NT2/D1 (cell line): ENCODE measurements at regions not wholly inside any gene's neighbourhood (a gene's known extent, or its start where the extent isn't known, plus 50 kb on each side); places are given as distances from the start of the nearest gene placed in this dataset.

Source experiments
- DNase-seq: peaks from one replicate; pipeline ENCODE4 v3.0.0-alpha.2; 2011; ENCODE audit warnings: low read depth, low spot score
- H3K27me3 ChIP-seq: 2 replicates; pipeline ENCODE4 v1.6.0; 2011; ENCODE audit warnings: mild to moderate bottlenecking; ENCODE audit not compliant: insufficient read length, insufficient read depth
- H3K36me3 ChIP-seq: 2 replicates; pipeline ENCODE4 v1.6.1; 2011; ENCODE audit warnings: mild to moderate bottlenecking, low read length, mixed read lengths; ENCODE audit not compliant: insufficient read depth, insufficient read length
- H3K4me1 ChIP-seq: 2 replicates; pipeline ENCODE4 v1.5.1; 2011; ENCODE audit not compliant: insufficient read depth, insufficient read length
- H3K4me3 ChIP-seq: 2 replicates; pipeline ENCODE4 v1.5.1; 2011; ENCODE audit warnings: low read depth; ENCODE audit not compliant: insufficient read length
- H3K9ac ChIP-seq: 2 replicates; pipeline ENCODE4 v1.6.0; 2011; ENCODE audit warnings: low read depth; ENCODE audit not compliant: insufficient read length
- H3K9me3 ChIP-seq: 2 replicates; pipeline ENCODE4 v1.5.1; 2011; ENCODE audit warnings: mild to moderate bottlenecking, low read length; ENCODE audit not compliant: insufficient read depth
- SUZ12 ChIP-seq: IDR thresholded peaks from 2 replicates; pipeline ENCODE4 v1.6.1; 2011; ENCODE audit not compliant: insufficient read length, insufficient read depth; ENCODE audit errors: extremely low read depth
- YY1 ChIP-seq: IDR thresholded peaks from 2 replicates; pipeline ENCODE4 v1.6.1; 2011; ENCODE audit not compliant: insufficient read length, insufficient read depth
- ZNF274 ChIP-seq: IDR thresholded peaks from 2 replicates; pipeline ENCODE4 v1.6.1; 2011; ENCODE audit warnings: mild to moderate bottlenecking, low read depth, low read length

DNA sequence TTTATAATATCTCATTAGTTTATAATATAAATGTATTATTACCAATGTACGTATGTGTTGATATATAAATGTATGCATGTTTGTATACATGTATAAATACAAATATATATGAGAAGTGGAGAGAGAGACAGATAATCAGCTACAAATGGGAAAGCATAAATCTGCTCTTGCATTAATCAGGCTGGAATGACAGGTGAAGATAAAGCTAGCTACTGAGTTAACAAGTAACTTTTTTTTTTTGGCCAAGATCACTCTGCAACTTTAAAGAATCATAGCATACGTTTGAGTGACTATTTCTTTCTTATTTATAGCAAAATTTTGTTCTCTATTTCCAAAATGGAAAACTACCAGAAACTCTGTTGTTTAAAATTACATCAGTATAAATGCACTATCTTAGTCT, 422.8 kb downstream of the SI start:
- H3K27me3 ChIP-seq = no peaks in the 10 kb centered on the region
- no peaks in the 10 kb centered on the region; the same call in 1 of the 2 replicates for H3K9me3 ChIP-seq
- no peak overlapping the region for H3K4me3 ChIP-seq
- H3K9ac ChIP-seq = no peak overlapping the region
- no peak for TF ChIP-seq SUZ12
- TF ChIP-seq ZNF274 = no peak
- TF ChIP-seq YY1 = no peak
- no peaks in the 10 kb centered on the region for H3K4me1 ChIP-seq
- DNase-seq = no peak
- H3K36me3 ChIP-seq = no peaks in the 10 kb centered on the region

DNA sequence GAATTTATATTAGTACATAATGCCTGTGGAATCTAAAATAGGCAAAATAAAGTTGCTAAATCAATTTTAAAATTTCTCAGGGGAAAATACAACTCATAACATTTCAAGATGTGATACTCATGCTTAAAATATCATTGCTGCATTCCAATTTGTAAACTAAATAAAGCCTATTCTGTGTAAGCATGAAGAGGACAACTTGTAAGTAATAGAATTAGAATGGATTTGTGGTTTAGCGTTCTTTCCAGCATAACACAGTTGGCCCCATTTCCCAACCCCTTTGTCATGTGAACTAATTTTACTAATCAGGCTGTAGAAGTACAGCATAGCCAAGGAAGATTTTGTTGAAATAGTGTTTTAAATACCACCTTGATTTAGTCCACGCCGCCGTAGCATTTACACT, 437.2 kb downstream of the SI start:
- Histone ChIP-seq H3K4me1 (no peaks in the 10 kb centered on the region), H3K9ac (no peak overlapping the region), H3K4me3 (no peak overlapping the region), H3K36me3 (no peaks in the 10 kb centered on the region), H3K27me3 (no peaks in the 10 kb centered on the region), H3K9me3 (no peaks in the 10 kb centered on the region)
- TF ChIP-seq YY1 (no peak), ZNF274 (no peak), SUZ12 (no peak)
- no peak for DNase-seq

DNA sequence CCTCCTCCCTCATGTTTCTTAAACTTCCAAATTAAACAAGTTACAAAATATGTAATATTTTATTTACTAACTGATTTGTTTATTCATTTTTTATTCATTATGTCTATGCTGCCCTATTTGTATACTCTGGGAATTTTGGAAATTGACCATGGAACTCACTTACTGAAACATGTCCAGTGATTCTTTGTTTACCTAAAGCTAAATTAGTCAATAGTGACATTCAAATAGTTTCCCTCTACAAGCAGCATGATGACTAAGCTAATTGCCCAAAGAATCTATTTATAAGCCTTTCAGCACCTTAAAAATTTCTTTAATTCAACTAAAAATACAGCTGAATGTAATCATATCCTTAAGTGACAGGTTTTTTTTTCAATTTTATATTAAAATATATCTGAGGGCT, 437.7 kb downstream of the SI start:
- DNase-seq = no peak
- H3K9ac ChIP-seq = no peak overlapping the region
- no peaks in the 10 kb centered on the region for H3K36me3 ChIP-seq
- no peaks in the 10 kb centered on the region for H3K4me1 ChIP-seq
- no peaks in the 10 kb centered on the region for H3K9me3 ChIP-seq
- H3K27me3 ChIP-seq = no peaks in the 10 kb centered on the region
- H3K4me3 ChIP-seq = no peak overlapping the region
- TF ChIP-seq YY1 (no peak), SUZ12 (no peak), ZNF274 (no peak)

DNA sequence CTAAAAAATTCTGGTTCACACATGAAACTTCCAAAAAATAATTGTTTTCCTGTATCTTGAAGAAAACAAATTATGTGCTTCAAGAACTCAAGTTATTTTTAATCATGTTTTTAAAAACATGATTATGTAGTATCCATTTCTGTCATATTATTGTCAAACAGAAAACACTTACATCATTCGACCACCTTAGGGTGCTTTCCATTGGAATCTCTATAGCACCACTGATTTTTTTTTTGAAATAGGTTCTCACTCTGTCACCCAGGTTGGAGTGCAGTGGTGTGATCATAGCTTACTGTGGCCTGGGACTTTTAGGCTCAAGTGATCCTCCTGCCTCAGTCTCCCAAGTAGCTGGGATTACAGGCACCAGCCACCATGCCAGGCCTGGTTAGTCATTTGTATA, 457.3 kb downstream of the SI start:
- H3K27me3 ChIP-seq = no peaks in the 10 kb centered on the region
- no peak for DNase-seq
- no peak for TF ChIP-seq SUZ12
- no peak for TF ChIP-seq ZNF274
- no peak for TF ChIP-seq YY1
- H3K4me1 ChIP-seq = no peaks in the 10 kb centered on the region
- no peaks in the 10 kb centered on the region for H3K36me3 ChIP-seq
- H3K4me3 ChIP-seq = no peak overlapping the region
- no peak overlapping the region for H3K9ac ChIP-seq
- no peaks in the 10 kb centered on the region for H3K9me3 ChIP-seq

DNA sequence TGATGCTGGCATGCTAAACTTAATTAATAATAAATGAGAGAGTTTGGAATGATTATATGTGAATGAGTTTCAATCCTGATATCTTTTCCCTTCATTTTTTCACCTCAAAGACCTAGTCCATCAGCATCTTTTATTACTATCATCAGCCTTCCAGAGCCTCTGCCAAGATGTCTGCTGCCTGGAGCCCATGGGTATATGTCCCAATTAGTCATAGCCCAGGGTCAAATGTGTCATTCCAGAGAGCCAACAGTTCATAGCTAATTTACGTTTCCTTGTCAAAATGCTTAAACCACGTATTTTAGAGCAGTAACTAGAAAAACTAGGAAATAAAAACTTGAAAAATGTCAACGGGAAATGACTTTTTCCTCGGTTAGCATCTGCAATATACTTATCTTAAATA, 457.9 kb downstream of the SI start:
- Histone ChIP-seq H3K4me3 (no peak overlapping the region), H3K9me3 (no peaks in the 10 kb centered on the region), H3K27me3 (no peaks in the 10 kb centered on the region), H3K9ac (no peak overlapping the region), H3K4me1 (no peaks in the 10 kb centered on the region), H3K36me3 (no peaks in the 10 kb centered on the region)
- DNase-seq = no peak
- no peak for TF ChIP-seq SUZ12
- TF ChIP-seq ZNF274 = no peak
- no peak for TF ChIP-seq YY1

DNA sequence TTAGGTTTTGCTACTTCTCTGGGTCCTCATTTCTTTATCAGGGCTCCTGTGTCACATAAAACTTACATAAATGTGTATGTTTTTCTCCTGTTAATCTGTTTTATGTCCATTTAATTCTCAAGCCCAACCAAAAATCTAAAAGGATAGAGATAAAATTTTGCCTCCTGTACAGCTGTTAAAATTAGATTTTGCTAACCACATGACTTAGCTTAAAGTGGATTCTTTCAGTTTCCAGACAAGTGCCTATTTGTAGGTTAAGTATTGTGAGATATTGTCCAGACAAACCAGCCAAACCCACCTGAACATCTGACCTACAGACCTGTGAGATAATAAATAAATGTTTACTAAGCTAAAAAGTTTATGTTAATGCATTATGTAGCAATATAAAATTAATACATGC, 465.5 kb downstream of the SI start:
- no peaks in the 10 kb centered on the region for H3K27me3 ChIP-seq
- no peaks in the 10 kb centered on the region for H3K36me3 ChIP-seq
- no peaks in the 10 kb centered on the region for H3K4me1 ChIP-seq
- TF ChIP-seq SUZ12 = no peak
- no peak for TF ChIP-seq YY1
- TF ChIP-seq ZNF274 = no peak
- no peak overlapping the region for H3K4me3 ChIP-seq
- no peak overlapping the region for H3K9ac ChIP-seq
- no peak for DNase-seq
- H3K9me3 ChIP-seq = no peaks in the 10 kb centered on the region

DNA sequence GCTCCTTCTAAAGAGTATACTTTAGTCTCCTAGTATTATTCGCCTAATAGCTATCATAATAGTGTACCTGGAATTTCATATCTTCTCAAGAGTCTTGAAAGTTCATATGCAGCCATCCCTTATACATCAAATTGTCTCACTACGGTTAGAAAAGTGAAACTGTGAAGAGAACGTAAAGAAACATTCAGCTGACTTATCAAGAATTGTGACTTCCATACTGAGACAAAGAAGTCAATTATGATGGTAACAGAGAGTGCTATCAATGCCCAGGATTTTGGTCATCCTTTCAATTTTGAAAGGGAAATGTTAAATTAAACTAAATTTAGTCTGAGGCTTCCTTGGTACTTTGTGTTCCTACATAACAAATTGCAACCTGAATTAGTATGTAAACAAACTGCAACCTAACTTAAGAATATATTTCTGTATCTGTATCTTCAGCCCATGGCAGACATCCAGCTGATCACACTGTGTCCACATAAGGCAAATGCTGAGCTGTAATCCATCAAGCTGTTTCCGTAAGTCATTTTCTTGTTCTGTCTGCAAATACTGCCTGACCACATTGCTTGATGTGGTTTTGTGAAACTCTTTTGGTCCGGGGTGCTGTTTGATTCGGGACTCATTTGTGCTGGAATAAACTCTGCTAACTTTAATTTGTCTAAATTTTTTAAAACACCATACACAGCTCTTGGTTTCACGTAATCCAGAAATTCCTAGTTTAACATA, 469.6 kb downstream of the SI start:
- TF ChIP-seq ZNF274 (no peak), SUZ12 (no peak), YY1 (no peak)
- H3K36me3 ChIP-seq = no peaks in the 10 kb centered on the region
- H3K9ac ChIP-seq = no peak overlapping the region
- no peak overlapping the region for H3K4me3 ChIP-seq
- no peaks in the 10 kb centered on the region for H3K9me3 ChIP-seq
- no peak for DNase-seq
- no peaks in the 10 kb centered on the region for H3K27me3 ChIP-seq
- H3K4me1 ChIP-seq = no peaks in the 10 kb centered on the region

DNA sequence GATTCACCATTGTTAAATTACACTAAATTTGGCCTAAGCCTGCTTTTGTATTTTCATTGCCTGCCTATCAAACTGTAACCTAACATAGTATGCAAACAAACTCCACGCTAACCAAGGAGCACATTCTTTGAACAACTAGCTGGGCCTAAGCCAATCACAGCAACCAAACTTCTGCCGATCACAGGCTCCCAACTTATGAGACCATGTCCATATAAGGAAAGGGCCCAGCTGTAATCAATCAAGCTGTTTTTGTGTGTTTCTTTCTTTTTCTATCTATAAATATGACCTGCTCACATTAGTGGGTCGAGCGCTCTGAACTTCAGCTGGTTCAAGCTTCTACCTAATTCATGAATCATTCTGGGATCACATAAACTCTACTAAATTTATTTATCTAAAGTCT, 473.6 kb downstream of the SI start:
- Histone ChIP-seq H3K36me3 (no peaks in the 10 kb centered on the region), H3K9ac (no peak overlapping the region), H3K4me3 (no peak overlapping the region), H3K4me1 (no peaks in the 10 kb centered on the region), H3K9me3 (no peaks in the 10 kb centered on the region), H3K27me3 (no peaks in the 10 kb centered on the region)
- TF ChIP-seq SUZ12 = no peak
- no peak for TF ChIP-seq ZNF274
- TF ChIP-seq YY1 = no peak
- DNase-seq = no peak
